OCI-LY3 (cell line): ENCODE measurements at regions not wholly inside any gene's neighbourhood (a gene's known extent, or its start where the extent isn't known, plus 50 kb on each side); places are given as distances from the start of the nearest gene placed in this dataset.

ENCODE experiments used
- CTCF ChIP-seq: fragments of 200-600, 300-600 bp; sonication (generic); IDR thresholded peaks from 2 replicates; pipeline ENCODE4 v1.5.1; 2014; ENCODE audit warnings: antibody characterized with exemption, low read length, low read depth
- EZH2phosphoT487 ChIP-seq: fragments of 200-600 bp; shearing (Covaris generic); IDR thresholded peaks from 2 replicates; pipeline ENCODE4 v1.6.1; 2018; ENCODE audit warnings: antibody characterized with exemption, mixed run types, low read depth

GRCh38 chr5:24226479-24226878, 418.3 kb downstream of the CDH10 start:
- TF ChIP-seq CTCF (no peak), EZH2phosphoT487 (no peak)
